ENCODE measurements at regions not wholly inside any gene's neighbourhood (a gene's known extent, or its start where the extent isn't known, plus 50 kb on each side); places are given as distances from the start of the nearest gene placed in this dataset.

- H4K20me1 ChIP-seq (replicated peaks; ENCODE audit: control insufficient read depth, extremely low read depth, insufficient read depth, low read length) = no peaks in the 10 kb centered on the region
- H3K4me1 ChIP-seq (ENCODE audit: control insufficient read depth, extremely low read depth, insufficient read depth, low read length) = no peaks in the 10 kb centered on the region
- ChIA-PET POLR2A (no interaction called here), CTCF (interaction anchor here (0.9 kb wide), 1 partner anchor 12 kb away, joined by 3 read pairs; no protein-coding TSS in a partner anchor)
- H3K27ac ChIP-seq (ENCODE audit: insufficient read depth, low read depth, low read length) = no peak overlapping the region
- H3K9me3 ChIP-seq (replicated peaks; ENCODE audit: control insufficient read depth, insufficient read depth, low read length) = no peaks in the 10 kb centered on the region
- TF ChIP-seq GATA2 (IDR thresholded peaks at IDR 0.05; ENCODE audit: insufficient read depth, insufficient read length, low read depth, low read length) (no peak), JUN (IDR thresholded peaks at IDR 0.05; ENCODE audit: borderline replicate concordance, insufficient read depth, insufficient read length, low read depth) (no peak), EZH2 (IDR thresholded peaks at IDR 0.05; ENCODE audit: borderline replicate concordance, low read depth, low read length, severe bottlenecking) (no peak), MAX (IDR thresholded peaks at IDR 0.05; ENCODE audit: insufficient read depth, insufficient read length) (no peak), FOS (IDR thresholded peaks at IDR 0.05; ENCODE audit: borderline replicate concordance, insufficient read depth, low read length) (no peak), MYC (IDR thresholded peaks at IDR 0.05; ENCODE audit: low read depth, low read length) (no peak), CTCF (IDR thresholded peaks at IDR 0.05; ENCODE audit: extremely low read depth in 1 of 2, insufficient read depth in 1 of 2, low read depth in 1 of 2, low read length in 2 of 2) (no peak), POLR2AphosphoS5 (IDR thresholded peaks at IDR 0.05; ENCODE audit: insufficient read depth, low read depth, low read length) (no peak), POLR2A (IDR thresholded peaks at IDR 0.05; ENCODE audit: low read depth, low read length) (no peak)
- H3K4me2 ChIP-seq (ENCODE audit: insufficient read depth, low read length) = no peak overlapping the region
- no peak overlapping the region for H3K4me3 ChIP-seq (replicated peaks in 1 of 3; ENCODE audit: insufficient read depth in 1 of 3, low read depth in 1 of 3, low read length in 3 of 3)
- H3K9ac ChIP-seq (replicated peaks; ENCODE audit: extremely low read depth, insufficient read depth, low read length) = no peak overlapping the region
- FAIRE-seq (no peak), DNase-seq (ENCODE audit: low read depth, low spot score) (no peak)
- H2AFZ ChIP-seq (ENCODE audit: low read depth, low read length) = no peak overlapping the region
- no peaks in the 10 kb centered on the region for H3K79me2 ChIP-seq (ENCODE audit: control insufficient read depth, insufficient read depth, low read length)
- intact Hi-C loops (cut with micrococcal nuclease) = no loop called here
- H3K27me3 ChIP-seq (ENCODE audit: control insufficient read depth in 2 of 2, insufficient read depth in 2 of 2, low read length in 2 of 2) = no peaks in the 10 kb centered on the region
- BruUV-seq (replicated peaks) = no TSS peak
- no peaks in the 10 kb centered on the region for H3K9me1 ChIP-seq (replicated peaks; ENCODE audit: control insufficient read depth, extremely low read depth, insufficient read depth, low read length)
- H3K36me3 ChIP-seq (ENCODE audit: control insufficient read depth in 2 of 2, extremely low read depth in 1 of 2, insufficient read depth in 2 of 2, low read length in 2 of 2) = no peaks in the 10 kb centered on the region
- dilution Hi-C loops (cut with MboI; ENCODE audit: extremely low pct_ligation_motif_present, low sequenced_read_pairs) = no loop called here
Observed at GRCh38 chr14:85822236-85822635, 292.3 kb downstream of the FLRT2 start.
